IMR-90 (cell line): ENCODE measurements at regions not wholly inside any gene's neighbourhood (a gene's known extent, or its start where the extent isn't known, plus 50 kb on each side); places are given as distances from the start of the nearest gene placed in this dataset.

Source experiments
- ATAC-seq: fragments of 200-7000 bp; cut with Tn5 transposase; 2 replicates; pipeline ENCODE4 v1.9.1; 2020; ENCODE audit warnings: low read depth, mild to moderate bottlenecking, moderate library complexity
- BruUV-seq: library from RNA; stranded (reverse); fragments of 400-500 nt; replicated peaks from 2 replicates; lab custom pipeline; 2021; lab: Mats Ljungman, UMichigan
- CTCF ChIA-PET: fragments of 300-600 bp; formaldehyde crosslinking; extraction: SDS; loops from one replicate; lab custom pipeline; 2021; ENCODE audit warnings: antibody characterized with exemption; lab: Yijun Ruan, JAX
- POLR2A ChIA-PET: fragments of 300-600 bp; sonication (Branson Sonifier 250); formaldehyde crosslinking; loops from one replicate; lab custom pipeline; 2022; ENCODE audit warnings: antibody characterized with exemption; ENCODE audit not compliant: unreplicated experiment; lab: Charles Lee
- DNase-seq: peaks from one replicate; pipeline ENCODE4 v3.0.0; 2013
- H2AFZ ChIP-seq: replicated peaks from 2 replicates; pipeline ENCODE3; 2013; ENCODE audit warnings: low read length, mild to moderate bottlenecking; ENCODE audit not compliant: poor library complexity
- H2AK5ac ChIP-seq: 2 replicates; pipeline ENCODE4 v1.6.1; 2013; ENCODE audit warnings: low read depth, low read length, inconsistent platforms
- H2AK9ac ChIP-seq: replicated peaks from 2 replicates; pipeline ENCODE3; 2013; ENCODE audit warnings: mild to moderate bottlenecking, low read depth, low read length, moderate library complexity; ENCODE audit not compliant: poor library complexity
- H2BK120ac ChIP-seq: 2 replicates; pipeline ENCODE4 v1.6.1; 2013; ENCODE audit warnings: low read depth, low read length, inconsistent platforms
- H2BK15ac ChIP-seq: 3 replicates; pipeline ENCODE4 v1.6.1; 2013; ENCODE audit warnings: low read depth, low read length, inconsistent platforms
- H2BK20ac ChIP-seq: 2 replicates; pipeline ENCODE4 v1.6.1; 2013; ENCODE audit warnings: low read depth, mild to moderate bottlenecking, inconsistent platforms, low read length, moderate library complexity
- H2BK5ac ChIP-seq: 2 replicates; pipeline ENCODE4 v1.6.1; 2013; ENCODE audit warnings: mild to moderate bottlenecking, low read depth, low read length, inconsistent platforms; ENCODE audit not compliant: poor library complexity, severe bottlenecking
- H3K14ac ChIP-seq: replicated peaks from 2 replicates; pipeline ENCODE4 v1.6.1; 2013; ENCODE audit warnings: low read depth, low read length, inconsistent platforms
- H3K18ac ChIP-seq: 2 replicates; pipeline ENCODE4 v1.6.1; 2013; ENCODE audit warnings: low read depth, low read length, control low read depth
- H3K23ac ChIP-seq: 2 replicates; pipeline ENCODE4 v1.6.1; 2013; ENCODE audit warnings: low read depth, low read length, inconsistent platforms
- H3K27ac ChIP-seq: 2 replicates; pipeline ENCODE4 v1.5.1; 2013; ENCODE audit warnings: mild to moderate bottlenecking, control low read depth, low read length; ENCODE audit not compliant: insufficient read depth
- H3K27me3 ChIP-seq: 2 replicates; pipeline ENCODE4 v1.6.1; 2013; ENCODE audit warnings: low read length; ENCODE audit not compliant: control insufficient read depth, insufficient read depth
- H3K36me3 ChIP-seq: 2 replicates; pipeline ENCODE4 v1.6.1; 2013; ENCODE audit warnings: low read length, mixed read lengths; ENCODE audit not compliant: control insufficient read depth, insufficient read depth
- H3K4ac ChIP-seq: 2 replicates; pipeline ENCODE4 v1.6.1; 2013; ENCODE audit warnings: low read depth, low read length, inconsistent platforms
- H3K4me1 ChIP-seq: 2 replicates; pipeline ENCODE4 v1.6.1; 2013; ENCODE audit warnings: low read length, mixed read lengths; ENCODE audit not compliant: control insufficient read depth, insufficient read depth
- H3K4me2 ChIP-seq: 2 replicates; pipeline ENCODE4 v1.6.1; 2013; ENCODE audit warnings: low read depth, mild to moderate bottlenecking, control low read depth, low read length, moderate library complexity
- H3K4me3 ChIP-seq: 2 replicates; pipeline ENCODE4 v1.5.1; 2013; ENCODE audit warnings: low read depth, mild to moderate bottlenecking, control low read depth, low read length, moderate library complexity; ENCODE audit not compliant: insufficient read depth
- H3K56ac ChIP-seq: 2 replicates; pipeline ENCODE4 v1.6.1; 2013; ENCODE audit warnings: low read length, inconsistent platforms; ENCODE audit not compliant: insufficient read depth; ENCODE audit errors: extremely low read depth
- H3K79me1 ChIP-seq, 2 experiments: 2 replicates each; pipeline ENCODE4 v1.6.1; 2013; ENCODE audit warnings: low read length in 2 of 2, inconsistent platforms in 1 of 2, low read depth in 1 of 2
- H3K9ac ChIP-seq: 2 replicates; pipeline ENCODE4 v1.6.1; 2013; ENCODE audit warnings: low read depth, low read length, control low read depth
- H3K9me1 ChIP-seq: 2 replicates; pipeline ENCODE4 v1.6.1; 2013; ENCODE audit warnings: low read length, inconsistent platforms; ENCODE audit not compliant: insufficient read depth
- H3K9me3 ChIP-seq: 2 replicates; pipeline ENCODE4 v1.6.1; 2013; ENCODE audit warnings: low read length; ENCODE audit not compliant: control insufficient read depth, insufficient read depth
- H4K20me1 ChIP-seq: 2 replicates; pipeline ENCODE4 v1.6.1; 2013; ENCODE audit warnings: low read length, inconsistent platforms; ENCODE audit not compliant: insufficient read depth
- H4K5ac ChIP-seq: 2 replicates; pipeline ENCODE4 v1.6.1; 2013; ENCODE audit warnings: mild to moderate bottlenecking, low read depth, low read length, control low read depth
- H4K8ac ChIP-seq, 2 experiments: 2 replicates each; pipeline ENCODE4 v1.6.1; 2013; ENCODE audit warnings: low read depth in 2 of 2, low read length in 2 of 2, control low read depth in 1 of 2, inconsistent platforms in 1 of 2
- H4K91ac ChIP-seq: 2 replicates; pipeline ENCODE4 v1.6.1; 2013; ENCODE audit warnings: low read depth, low read length, inconsistent platforms; ENCODE audit not compliant: insufficient read depth
- BHLHE40 ChIP-seq: fragments of 150-350 bp; IDR thresholded peaks from 2 replicates; pipeline ENCODE4 v1.6.1; 2016; ENCODE audit warnings: mild to moderate bottlenecking, low read depth, low read length
- CEBPB ChIP-seq: IDR thresholded peaks from 2 replicates; pipeline ENCODE4 v1.6.1; 2012; ENCODE audit warnings: low read depth, low read length, improper control_type of control experiment
- CHD1 ChIP-seq: IDR thresholded peaks from 2 replicates; pipeline ENCODE4 v1.6.1; 2012; ENCODE audit warnings: low read depth, low read length, improper control_type of control experiment
- CTCF ChIP-seq: conservative IDR thresholded peaks from 2 replicates; pipeline ENCODE4 v1.5.1; 2012; ENCODE audit warnings: mild to moderate bottlenecking, low read depth, low read length, improper control_type of control experiment
- FOS ChIP-seq: fragments of 150-350 bp; IDR thresholded peaks from 2 replicates; pipeline ENCODE4 v1.6.1; 2016; ENCODE audit warnings: low read depth, low read length
- MXI1 ChIP-seq: IDR thresholded peaks from 2 replicates; pipeline ENCODE4 v1.6.1; 2012; ENCODE audit warnings: low read depth, mild to moderate bottlenecking, low read length, moderate library complexity, borderline replicate concordance
- NFE2L2 ChIP-seq: fragments of 150-350 bp; IDR thresholded peaks from 2 replicates; pipeline ENCODE4 v1.6.1; 2016; ENCODE audit warnings: low read depth, mild to moderate bottlenecking, low read length
- POLR2A ChIP-seq: IDR thresholded peaks from 2 replicates; pipeline ENCODE4 v1.6.1; 2012; ENCODE audit warnings: mild to moderate bottlenecking, low read depth, low read length
- RAD21 ChIP-seq: IDR thresholded peaks from 2 replicates; pipeline ENCODE4 v1.6.1; 2012; ENCODE audit warnings: low read length, improper control_type of control experiment
- RFX5 ChIP-seq: IDR thresholded peaks from 2 replicates; pipeline ENCODE4 v1.8.0; 2012; ENCODE audit warnings: low read depth, mild to moderate bottlenecking, low read length, moderate library complexity
- USF2 ChIP-seq: fragments of 150-350 bp; IDR thresholded peaks from 2 replicates; pipeline ENCODE4 v1.6.1; 2017; ENCODE audit warnings: mild to moderate bottlenecking, antibody characterized with exemption, low read length, low read depth
- WGBS, 2 experiments: methylation state at CpG; one replicate each; pipeline versions ENCODE4 v1.1.5 to v1.1.7; 2013; ENCODE audit warnings: missing lambda C conversion rate in 2 of 2; ENCODE audit not compliant: insufficient read length in 1 of 2; ENCODE audit errors: extremely low coverage in 2 of 2; 5-methylcytosine and 5-hydroxymethylcytosine counted together
- dilution Hi-C: fragments of 300-500 bp; cut with HindIII; formaldehyde crosslinking; loops from one replicate; pipeline ENCODE4 v1.14.3; 2018; ENCODE audit warnings: low sequenced_read_pairs; ENCODE audit not compliant: unreplicated experiment
- in situ Hi-C: fragments of 300-500 bp; cut with MboI; formaldehyde crosslinking; loops from 3 replicates; pipeline ENCODE4 v1.14.3; 2019; ENCODE audit warnings: low sequenced_read_pairs, inconsistent platforms, mixed read lengths
- intact Hi-C: fragments of 100-400 bp; cut with micrococcal nuclease; formaldehyde crosslinking; loops from 2 replicates; pipeline ENCODE4 v1.10.0; 2022
- TF ChIP-seq, protein P1 (sequence below): fragments of 150-350 bp; IDR thresholded peaks from 2 replicates; pipeline ENCODE4 v1.6.1; 2016; ENCODE audit warnings: low read depth, mild to moderate bottlenecking, low read length, moderate library complexity, borderline replicate concordance

GRCh38 chr14:76304536-76305267, 71.2 kb upstream of the ESRRB start:
- H3K9me3 ChIP-seq = no peaks in the 10 kb centered on the region
- H3K18ac ChIP-seq = no peak overlapping the region
- no peak overlapping the region for H2AFZ ChIP-seq
- H4K20me1 ChIP-seq = no peaks in the 10 kb centered on the region
- no peak overlapping the region for H2BK15ac ChIP-seq
- H2AK5ac ChIP-seq = no peak overlapping the region
- no peaks in the 10 kb centered on the region for H3K36me3 ChIP-seq
- H3K56ac ChIP-seq = no peak overlapping the region
- TF ChIP-seq FOS (no peak), CEBPB (no peak), RFX5 (no peak), CTCF (no peak), RAD21 (no peak), POLR2A (no peak), NFE2L2 (no peak), USF2 (no peak), CHD1 (no peak), BHLHE40 (no peak), MXI1 (no peak)
- TF ChIP-seq, protein P1, sequence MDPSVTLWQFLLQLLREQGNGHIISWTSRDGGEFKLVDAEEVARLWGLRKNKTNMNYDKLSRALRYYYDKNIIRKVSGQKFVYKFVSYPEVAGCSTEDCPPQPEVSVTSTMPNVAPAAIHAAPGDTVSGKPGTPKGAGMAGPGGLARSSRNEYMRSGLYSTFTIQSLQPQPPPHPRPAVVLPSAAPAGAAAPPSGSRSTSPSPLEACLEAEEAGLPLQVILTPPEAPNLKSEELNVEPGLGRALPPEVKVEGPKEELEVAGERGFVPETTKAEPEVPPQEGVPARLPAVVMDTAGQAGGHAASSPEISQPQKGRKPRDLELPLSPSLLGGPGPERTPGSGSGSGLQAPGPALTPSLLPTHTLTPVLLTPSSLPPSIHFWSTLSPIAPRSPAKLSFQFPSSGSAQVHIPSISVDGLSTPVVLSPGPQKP = no peak
- ChIA-PET CTCF (no interaction called here), POLR2A (no interaction called here)
- no peak overlapping the region for H2BK20ac ChIP-seq
- H4K91ac ChIP-seq = no peak overlapping the region
- H3K27me3 ChIP-seq = no peaks in the 10 kb centered on the region; the same call in 1 of the 2 replicates
- BruUV-seq = no TSS peak
- no peaks in the 10 kb centered on the region for H3K79me1 ChIP-seq
- H3K4me1 ChIP-seq = no peaks in the 10 kb centered on the region
- H4K8ac ChIP-seq = no peak overlapping the region
- no peak overlapping the region for H3K27ac ChIP-seq
- H2AK9ac ChIP-seq = no peak overlapping the region
- no peak overlapping the region for H3K9ac ChIP-seq
- no peak for DNase-seq
- H2BK120ac ChIP-seq = no peak overlapping the region
- no peaks in the 10 kb centered on the region for H3K9me1 ChIP-seq
- WGBS, 2 experiments = 23% methylated on average over 3 of the region's 7 CpGs; no CpG with 5 or more reads in 1 of the 2 experiments
- ATAC-seq = no peak
- H3K14ac ChIP-seq = no peak overlapping the region
- in situ Hi-C loops = no loop called here
- H2BK5ac ChIP-seq = no peak overlapping the region
- H3K4me3 ChIP-seq = no peak overlapping the region
- H3K4me2 ChIP-seq = no peak overlapping the region
- H3K23ac ChIP-seq = no peak overlapping the region
- no peak overlapping the region for H3K4ac ChIP-seq
- dilution Hi-C loops = no loop called here
- H4K5ac ChIP-seq = no peak overlapping the region
- intact Hi-C loops = no loop called here
